B cell (primary cell): ENCODE measurements at regions not wholly inside any gene's neighbourhood (a gene's known extent, or its start where the extent isn't known, plus 50 kb on each side); places are given as distances from the start of the nearest gene placed in this dataset.

ENCODE experiments used
- ATAC-seq: fragments of 200-7000 bp; cut with Tn5 transposase; one replicate; pipeline ENCODE4 v1.10.0; 2021; ENCODE audit warnings: low read depth, mild to moderate bottlenecking, moderate number of reproducible peaks, moderate library complexity
- CTCF ChIA-PET: fragments of 350-600 bp; sonication (Branson Sonifier 250); formaldehyde crosslinking; loops from one replicate; lab custom pipeline; 2021; ENCODE audit warnings: antibody characterized with exemption, inconsistent platforms; lab: Charles Lee
- POLR2A ChIA-PET: fragments of 350-600 bp; sonication (Branson Sonifier 250); formaldehyde crosslinking; loops from one replicate; lab custom pipeline; 2021; ENCODE audit warnings: antibody characterized with exemption; lab: Charles Lee
- DNase-seq: peaks from one replicate; pipeline ENCODE4 v3.0.0; 2013
- H2AFZ ChIP-seq: 2 replicates; pipeline ENCODE4 v1.6.1; 2012; ENCODE audit warnings: mild to moderate bottlenecking, low read depth, low read length; ENCODE audit not compliant: insufficient read depth, poor library complexity, severe bottlenecking
- H3K27ac ChIP-seq, 2 donors: 1 replicate in 1 of 2; 2 replicates in 1 of 2; pipeline ENCODE4 v1.5.1; 2012 to 2013; ENCODE audit warnings: low read length in 2 of 2, mild to moderate bottlenecking in 2 of 2, moderate library complexity in 1 of 2
- H3K27me3 ChIP-seq, 4 experiments: fragments of 200-600 bp in 1 of 4; sonication (generic) in 1 of 4; replicated peaks in 1 of 4; 1 replicate in 2 of 4; 2 replicates in 2 of 4; pipeline versions ENCODE4 v1.6.1 to v1.7.0; 2013 to 2016; ENCODE audit warnings: low read length in 3 of 4, mild to moderate bottlenecking in 2 of 4, mixed read lengths in 1 of 4, moderate library complexity in 1 of 4; ENCODE audit not compliant: insufficient read depth in 4 of 4, control insufficient read depth in 3 of 4; ENCODE audit errors: control extremely low read depth in 1 of 4
- H3K36me3 ChIP-seq, 2 experiments: replicated peaks in 1 of 2; 1 replicate in 1 of 2; 2 replicates in 1 of 2; pipeline versions ENCODE4 v1.6.1 to v1.7.1; 2013; ENCODE audit warnings: low read length in 1 of 2; ENCODE audit not compliant: insufficient read depth in 2 of 2, control insufficient read depth in 1 of 2; ENCODE audit errors: control extremely low read depth in 1 of 2, extremely low read depth in 1 of 2
- H3K4me1 ChIP-seq, 2 donors: fragments of 200-600 bp in 1 of 2; sonication (generic) in 1 of 2; 1 replicate in 1 of 2; 2 replicates in 1 of 2; pipeline versions ENCODE4 v1.5.1 to v1.6.1; 2013 to 2017; ENCODE audit warnings: low read length in 2 of 2; ENCODE audit not compliant: control insufficient read depth in 2 of 2, insufficient read depth in 2 of 2
- H3K4me2 ChIP-seq: replicated peaks from 2 replicates; pipeline ENCODE3; 2012; ENCODE audit warnings: mild to moderate bottlenecking, low read depth, low read length; ENCODE audit not compliant: poor library complexity, severe bottlenecking
- H3K4me3 ChIP-seq, 5 experiments: fragments of 200-600 bp in 1 of 5; sonication (generic) in 1 of 5; 1 replicate in 3 of 5; 2 replicates in 2 of 5; pipeline versions ENCODE4 v1.5.1 to v1.7.0; 2011 to 2016; ENCODE audit warnings: low read length in 4 of 5, mild to moderate bottlenecking in 4 of 5, low read depth in 2 of 5, control low read depth in 1 of 5, moderate library complexity in 1 of 5; ENCODE audit not compliant: insufficient read depth in 1 of 5; ENCODE audit errors: control extremely low read depth in 1 of 5, extremely low read depth in 1 of 5
- H3K79me2 ChIP-seq: fragments of 200-600 bp; sonication (generic); one replicate; pipeline ENCODE4 v1.6.0; 2016; ENCODE audit warnings: low read length; ENCODE audit not compliant: control insufficient read depth, insufficient read depth
- H3K9ac ChIP-seq: fragments of 200-600 bp; sonication (generic); 2 replicates; pipeline ENCODE4 v1.6.1; 2017; ENCODE audit warnings: mild to moderate bottlenecking, low read length, moderate library complexity
- H3K9me3 ChIP-seq, 3 donors: one replicate each; pipeline versions ENCODE4 v1.6.1 to v1.7.1; 2013; ENCODE audit warnings: low read length in 2 of 3; ENCODE audit not compliant: control insufficient read depth in 2 of 3, insufficient read depth in 1 of 3; ENCODE audit errors: control extremely low read depth in 1 of 3
- H4K20me1 ChIP-seq: 2 replicates; pipeline ENCODE4 v1.6.0; 2012; ENCODE audit warnings: mild to moderate bottlenecking, low read length; ENCODE audit not compliant: insufficient read depth, control insufficient read depth, poor library complexity, severe bottlenecking
- H3K27ac Mint-ChIP-seq: one replicate; pipeline ENCODE4 v1.8.0; 2021; ENCODE audit warnings: mixed read lengths
- H3K27me3 Mint-ChIP-seq: one replicate; pipeline ENCODE4 v1.8.0; 2021; ENCODE audit warnings: mixed read lengths
- H3K4me1 Mint-ChIP-seq: one replicate; pipeline ENCODE4 v1.8.0; 2021; ENCODE audit warnings: mixed read lengths
- H3K4me3 Mint-ChIP-seq: one replicate; pipeline ENCODE4 v1.8.0; 2021; ENCODE audit warnings: mixed read lengths
- H3K9me3 Mint-ChIP-seq: one replicate; pipeline ENCODE4 v1.8.0; 2022; ENCODE audit warnings: mixed read lengths; ENCODE audit not compliant: insufficient read depth
- EZH2 ChIP-seq: IDR thresholded peaks from 2 replicates; pipeline ENCODE4 v1.6.1; 2012; ENCODE audit warnings: borderline replicate concordance, low read depth, mild to moderate bottlenecking, moderate library complexity, low read length; ENCODE audit not compliant: insufficient read depth, poor library complexity, severe bottlenecking
- WGBS: methylation state at CpG from one replicate; pipeline ENCODE4 v1.1.5; 2013; ENCODE audit warnings: missing lambda C conversion rate; ENCODE audit not compliant: insufficient coverage; 5-methylcytosine and 5-hydroxymethylcytosine counted together
- intact Hi-C: fragments of 100-400 bp; cut with micrococcal nuclease; formaldehyde crosslinking; loops from one replicate; pipeline ENCODE4 v1.10.0; 2022
- TF ChIP-seq, protein P1 (sequence below): fragments of 200-600 bp; IDR thresholded peaks from one replicate; pipeline ENCODE4 v1.8.0; 2022; ENCODE audit warnings: antibody characterized with exemption, mild to moderate bottlenecking

DNA sequence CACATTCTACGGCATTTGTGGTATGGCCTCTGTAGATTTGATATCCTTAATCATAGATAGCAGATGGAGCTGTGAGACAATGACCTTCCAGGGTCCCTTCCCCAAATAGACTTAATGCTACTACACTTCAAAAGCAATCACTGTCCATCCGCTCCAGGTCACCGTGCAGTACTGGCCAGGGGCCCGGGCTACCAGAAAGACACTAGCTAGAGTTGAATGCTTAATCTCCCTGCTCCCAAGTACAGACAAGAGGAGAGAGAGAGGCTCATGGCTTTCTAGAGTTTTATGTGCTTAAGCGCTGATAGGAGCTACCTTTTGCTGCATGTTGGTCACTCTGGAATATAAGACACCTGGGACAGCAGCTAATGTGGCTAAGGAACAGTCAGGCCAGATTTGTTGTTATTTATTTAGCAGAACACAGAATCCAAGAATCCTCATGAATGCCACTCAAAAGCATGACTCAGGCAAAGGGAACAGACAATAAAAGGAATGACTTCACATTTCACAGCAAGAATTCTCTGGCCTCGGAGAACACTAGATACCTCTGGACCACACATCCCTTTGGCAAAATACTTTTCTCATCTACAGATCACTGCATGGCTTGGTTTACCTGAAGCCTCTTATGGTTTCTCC lies 165.0 kb downstream of the LACC1 start:
- peaks cover 38% of the 10 kb centered on the region for H3K27me3 Mint-ChIP-seq
- H3K27ac ChIP-seq: no peak overlapping the region
- intact Hi-C loops: no loop called here
- no peaks in the 10 kb centered on the region for H3K4me1 Mint-ChIP-seq
- no peak overlapping the region for H3K4me3 Mint-ChIP-seq
- no peaks in the 10 kb centered on the region for H3K36me3 ChIP-seq
- DNase-seq (no peak), ATAC-seq (no peak)
- H3K27ac Mint-ChIP-seq: no peak overlapping the region
- H3K9ac ChIP-seq: no peak overlapping the region
- H4K20me1 ChIP-seq: no peaks in the 10 kb centered on the region
- no peaks in the 10 kb centered on the region for H3K4me1 ChIP-seq
- ChIA-PET POLR2A (no interaction called here), CTCF (interaction anchor here (0.7 to 6.1 kb wide), 2 partner anchors 81 to 394 kb away, joined by 4 to 48 read pairs; no protein-coding TSS in a partner anchor)
- WGBS: 100% methylated on average over 1 of the region's 6 CpGs
- H3K4me3 ChIP-seq: no peak overlapping the region
- H3K9me3 Mint-ChIP-seq: no peaks in the 10 kb centered on the region
- TF ChIP-seq, protein P1, sequence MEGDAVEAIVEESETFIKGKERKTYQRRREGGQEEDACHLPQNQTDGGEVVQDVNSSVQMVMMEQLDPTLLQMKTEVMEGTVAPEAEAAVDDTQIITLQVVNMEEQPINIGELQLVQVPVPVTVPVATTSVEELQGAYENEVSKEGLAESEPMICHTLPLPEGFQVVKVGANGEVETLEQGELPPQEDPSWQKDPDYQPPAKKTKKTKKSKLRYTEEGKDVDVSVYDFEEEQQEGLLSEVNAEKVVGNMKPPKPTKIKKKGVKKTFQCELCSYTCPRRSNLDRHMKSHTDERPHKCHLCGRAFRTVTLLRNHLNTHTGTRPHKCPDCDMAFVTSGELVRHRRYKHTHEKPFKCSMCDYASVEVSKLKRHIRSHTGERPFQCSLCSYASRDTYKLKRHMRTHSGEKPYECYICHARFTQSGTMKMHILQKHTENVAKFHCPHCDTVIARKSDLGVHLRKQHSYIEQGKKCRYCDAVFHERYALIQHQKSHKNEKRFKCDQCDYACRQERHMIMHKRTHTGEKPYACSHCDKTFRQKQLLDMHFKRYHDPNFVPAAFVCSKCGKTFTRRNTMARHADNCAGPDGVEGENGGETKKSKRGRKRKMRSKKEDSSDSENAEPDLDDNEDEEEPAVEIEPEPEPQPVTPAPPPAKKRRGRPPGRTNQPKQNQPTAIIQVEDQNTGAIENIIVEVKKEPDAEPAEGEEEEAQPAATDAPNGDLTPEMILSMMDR: no peak
- TF ChIP-seq EZH2: no peak
- no peaks in the 10 kb centered on the region for H3K9me3 ChIP-seq
- H3K79me2 ChIP-seq: no peaks in the 10 kb centered on the region
- H2AFZ ChIP-seq: no peak overlapping the region
- no peak overlapping the region for H3K4me2 ChIP-seq
- peaks cover 0 to 4% (median 2%) of the 10 kb centered on the region in 4 experiments for H3K27me3 ChIP-seq

DNA sequence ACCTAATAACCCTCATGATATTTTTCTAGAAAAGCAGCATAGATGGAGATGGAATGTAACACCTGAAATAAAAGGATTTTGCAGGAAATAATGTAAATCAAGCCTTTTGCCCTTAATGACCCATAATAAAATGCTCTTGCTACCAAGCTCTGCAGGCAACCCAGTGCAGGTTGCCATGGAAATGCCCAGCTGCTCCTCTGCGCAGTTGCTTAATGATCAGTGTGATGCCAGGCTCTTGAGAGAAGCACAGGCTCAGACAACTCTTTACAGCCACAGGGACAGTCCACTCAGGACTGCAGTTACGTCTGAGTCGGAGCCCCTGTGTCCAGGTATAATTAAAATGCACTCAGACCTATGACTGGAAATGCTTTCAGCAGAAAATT lies 165.5 kb downstream of the LACC1 start:
- Histone ChIP-seq H3K79me2 (no peaks in the 10 kb centered on the region), H3K4me2 (no peak overlapping the region), H3K27ac (no peak overlapping the region), H4K20me1 (no peaks in the 10 kb centered on the region), H3K9me3 (no peaks in the 10 kb centered on the region), H3K4me3 (no peak overlapping the region), H3K9ac (no peak overlapping the region), H3K36me3 (no peaks in the 10 kb centered on the region), H3K4me1 (no peaks in the 10 kb centered on the region), H2AFZ (no peak overlapping the region), H3K27me3 (peaks cover 0 to 4% (median 2%) of the 10 kb centered on the region in 4 experiments)
- WGBS: 96% methylated on average over 3 of the region's 3 CpGs
- ChIA-PET CTCF (interaction anchor here (6.1 kb wide), 1 partner anchor 393 kb away, joined by 48 read pairs; no protein-coding TSS in a partner anchor), POLR2A (no interaction called here)
- intact Hi-C loops: no loop called here
- Mint-ChIP-seq H3K27me3 (peaks cover 38% of the 10 kb centered on the region), H3K9me3 (no peaks in the 10 kb centered on the region), H3K4me1 (no peaks in the 10 kb centered on the region), H3K4me3 (no peak overlapping the region), H3K27ac (no peak overlapping the region)
- DNase-seq: no peak
- TF ChIP-seq, protein P1: no peak
- no peak for TF ChIP-seq EZH2
- ATAC-seq: no peak
